ENCODE measurements at regions not wholly inside any gene's neighbourhood (a gene's known extent, or its start where the extent isn't known, plus 50 kb on each side); places are given as distances from the start of the nearest gene placed in this dataset.
A peak's percentile ranks its signal among the peaks of the same experiment; 100 is the strongest.

DNA sequence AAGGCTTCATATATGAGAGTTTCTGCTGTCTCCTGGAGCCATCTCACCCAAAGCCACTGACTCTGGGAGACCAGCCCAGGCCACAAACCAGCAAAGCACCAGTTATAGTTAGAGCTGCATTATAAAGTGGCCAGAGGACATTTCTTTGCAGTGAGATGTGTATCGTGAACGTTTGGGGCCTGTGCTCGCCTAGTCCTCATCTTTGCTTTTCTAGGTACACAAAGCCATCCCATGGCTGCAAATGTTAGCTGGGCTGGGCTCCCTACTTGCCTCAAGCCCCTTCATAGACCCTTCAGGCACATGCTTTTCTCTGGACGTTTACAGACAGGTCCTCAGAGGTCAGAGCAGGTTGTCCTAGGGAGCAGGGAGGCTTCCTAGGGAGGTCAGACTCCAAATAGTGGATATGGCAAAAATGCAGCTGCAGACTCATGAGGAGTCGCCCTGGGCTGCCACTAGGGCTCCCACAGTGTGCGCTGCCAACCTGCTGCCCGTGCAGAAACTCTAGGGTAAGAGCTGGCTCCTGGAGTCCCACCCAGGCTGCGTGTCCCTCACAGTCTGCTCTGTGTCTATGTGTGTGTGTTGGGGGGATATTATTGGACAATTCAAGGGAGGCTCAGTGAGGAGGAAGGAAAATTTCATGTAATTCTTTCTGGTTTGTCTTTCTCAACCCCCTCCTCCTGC, 141.0 kb downstream of the RPIA start:
- 60 to 95% methylated on average over 4 to 5 of the region's 8 CpGs for WGBS, 2 donors
- no peak overlapping the region for H3K4me3 ChIP-seq
- TF ChIP-seq POLR2A (IDR thresholded peaks at IDR 0.05): no peak
- peak overlapping the region in 1 of 4 donors; percentile 10 for H3K27ac ChIP-seq
- no peak for DNase-seq
- peaks cover 0 to 18% (median 0%) of the 10 kb centered on the region in 3 donors for H3K4me1 ChIP-seq
- intact Hi-C loops (cut with DNase I): no loop called here
- no peaks in the 10 kb centered on the region for H3K36me3 ChIP-seq
- peaks cover 0 to 2% (median 0%) of the 10 kb centered on the region in 3 donors for H3K9me3 ChIP-seq
- peaks cover 0 to 14% (median 0%) of the 10 kb centered on the region in 4 donors for H3K27me3 ChIP-seq

- intact Hi-C loops (cut with DNase I): no loop called here
- no peak for DNase-seq
- H3K36me3 ChIP-seq: no peaks in the 10 kb centered on the region
- H3K9me3 ChIP-seq: no peaks in the 10 kb centered on the region
- WGBS, 2 donors: 82 to 95% methylated on average over 1 of the region's 1 CpG
- no peak overlapping the region for H3K4me3 ChIP-seq
- peaks cover 0 to 14% (median 0%) of the 10 kb centered on the region in 4 donors for H3K27me3 ChIP-seq
- no peak overlapping the region for H3K27ac ChIP-seq
- TF ChIP-seq, protein P1, sequence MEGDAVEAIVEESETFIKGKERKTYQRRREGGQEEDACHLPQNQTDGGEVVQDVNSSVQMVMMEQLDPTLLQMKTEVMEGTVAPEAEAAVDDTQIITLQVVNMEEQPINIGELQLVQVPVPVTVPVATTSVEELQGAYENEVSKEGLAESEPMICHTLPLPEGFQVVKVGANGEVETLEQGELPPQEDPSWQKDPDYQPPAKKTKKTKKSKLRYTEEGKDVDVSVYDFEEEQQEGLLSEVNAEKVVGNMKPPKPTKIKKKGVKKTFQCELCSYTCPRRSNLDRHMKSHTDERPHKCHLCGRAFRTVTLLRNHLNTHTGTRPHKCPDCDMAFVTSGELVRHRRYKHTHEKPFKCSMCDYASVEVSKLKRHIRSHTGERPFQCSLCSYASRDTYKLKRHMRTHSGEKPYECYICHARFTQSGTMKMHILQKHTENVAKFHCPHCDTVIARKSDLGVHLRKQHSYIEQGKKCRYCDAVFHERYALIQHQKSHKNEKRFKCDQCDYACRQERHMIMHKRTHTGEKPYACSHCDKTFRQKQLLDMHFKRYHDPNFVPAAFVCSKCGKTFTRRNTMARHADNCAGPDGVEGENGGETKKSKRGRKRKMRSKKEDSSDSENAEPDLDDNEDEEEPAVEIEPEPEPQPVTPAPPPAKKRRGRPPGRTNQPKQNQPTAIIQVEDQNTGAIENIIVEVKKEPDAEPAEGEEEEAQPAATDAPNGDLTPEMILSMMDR (IDR thresholded peaks at IDR 0.05): no peak
- no peak for TF ChIP-seq POLR2A (IDR thresholded peaks at IDR 0.05)
- H3K4me1 ChIP-seq: peaks cover 0 to 15% (median 0%) of the 10 kb centered on the region in 3 donors
Observed at GRCh38 chr2:88832992-88833389, 141.5 kb downstream of the RPIA start.

DNA sequence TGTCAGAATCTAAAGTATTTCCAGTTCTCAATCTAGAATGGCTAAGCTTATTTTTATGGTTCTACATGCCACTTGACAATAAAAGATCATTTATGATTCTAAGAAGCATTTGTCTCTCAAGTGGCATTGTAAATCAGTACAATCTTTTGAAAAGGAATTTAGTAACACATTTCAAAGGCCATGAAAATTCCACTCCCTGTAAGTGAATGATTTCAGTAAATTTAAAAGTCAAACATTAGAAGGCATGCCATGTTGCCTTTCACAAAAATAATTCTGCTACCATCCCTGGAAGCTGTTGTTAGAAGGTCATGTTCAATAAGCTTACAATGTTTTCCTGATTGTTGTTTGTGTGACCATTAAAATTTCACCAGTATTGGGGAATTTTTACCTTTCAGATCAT, 142.9 kb downstream of the RPIA start:
- Histone ChIP-seq H3K4me1 (peaks cover 0 to 6% (median 0%) of the 10 kb centered on the region in 3 donors), H3K27me3 (peaks cover 0 to 6% (median 0%) of the 10 kb centered on the region in 4 donors), H3K36me3 (no peaks in the 10 kb centered on the region), H3K9me3 (no peaks in the 10 kb centered on the region), H3K4me3 (no peak overlapping the region), H3K27ac (no peak overlapping the region)
- TF ChIP-seq, protein P1 (IDR thresholded peaks at IDR 0.05): no peak
- no peak for TF ChIP-seq POLR2A (IDR thresholded peaks at IDR 0.05)
- intact Hi-C loops (cut with DNase I): no loop called here
- DNase-seq: no peak

DNA sequence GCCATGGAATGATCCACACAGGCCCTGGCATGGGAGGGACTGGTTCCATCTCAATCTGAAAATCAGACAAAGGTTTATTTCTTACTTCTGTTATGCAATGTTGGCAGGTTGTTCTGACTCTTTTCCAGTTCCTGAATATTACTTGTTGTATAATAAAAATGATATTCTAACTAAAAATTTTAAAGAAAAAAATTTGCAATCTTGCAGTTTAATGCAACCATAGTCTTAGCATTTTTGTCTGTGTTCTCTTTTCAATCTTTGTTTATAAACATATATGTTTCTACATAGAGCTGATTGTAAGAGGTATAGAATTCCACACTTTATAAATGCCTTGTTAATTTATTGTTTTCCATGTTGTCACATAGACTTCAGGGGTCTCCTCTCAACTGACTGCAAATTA, 143.4 kb downstream of the RPIA start:
- TF ChIP-seq, protein P1 (IDR thresholded peaks at IDR 0.05): no peak
- TF ChIP-seq POLR2A (IDR thresholded peaks at IDR 0.05): no peak
- no peak for DNase-seq
- intact Hi-C loops (cut with DNase I): no loop called here

DNA sequence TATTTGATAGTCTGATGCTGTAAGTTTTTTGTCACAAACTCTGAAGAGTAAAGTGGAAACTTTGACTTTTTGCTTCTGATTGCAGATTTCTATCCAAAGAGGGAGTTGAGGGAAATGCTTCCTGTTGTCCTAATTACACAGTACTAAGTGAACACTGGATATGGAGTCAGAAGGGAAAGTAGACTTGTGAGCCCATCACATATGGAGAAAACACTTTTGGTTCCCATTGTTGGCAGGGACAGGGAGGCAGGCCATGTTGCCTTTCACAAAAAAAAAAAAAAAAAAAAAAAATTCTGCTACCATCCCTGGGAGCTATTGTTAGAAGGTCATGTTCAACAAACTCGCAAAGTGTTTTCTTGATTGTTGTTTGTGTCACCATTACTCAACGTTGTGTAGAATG, 144.3 kb downstream of the RPIA start:
- Histone ChIP-seq H3K9me3 (no peaks in the 10 kb centered on the region), H3K4me3 (no peak overlapping the region), H3K36me3 (no peaks in the 10 kb centered on the region), H3K27me3 (no peaks in the 10 kb centered on the region), H3K27ac (no peak overlapping the region), H3K4me1 (peaks cover 0 to 6% (median 0%) of the 10 kb centered on the region in 3 donors)
- WGBS, 2 donors: 75 to 77% methylated on average over 2 of the region's 2 CpGs
- intact Hi-C loops (cut with DNase I): no loop called here
- no peak for DNase-seq
- no peak for TF ChIP-seq POLR2A (IDR thresholded peaks at IDR 0.05)
- TF ChIP-seq, protein P1 (IDR thresholded peaks at IDR 0.05): no peak

More for the DNA sequence above, 143.4 kb downstream of the RPIA start:
- Histone ChIP-seq H3K36me3 (no peaks in the 10 kb centered on the region), H3K27ac (no peak overlapping the region), H3K27me3 (peaks cover 0 to under 1% (median 0%) of the 10 kb centered on the region in 4 donors), H3K4me3 (no peak overlapping the region), H3K4me1 (peaks cover 0 to 6% (median 0%) of the 10 kb centered on the region in 3 donors), H3K9me3 (no peaks in the 10 kb centered on the region)
